K562 (cell line): ENCODE measurements at regions not wholly inside any gene's neighbourhood (a gene's known extent, or its start where the extent isn't known, plus 50 kb on each side); places are given as distances from the start of the nearest gene placed in this dataset.
A peak's percentile ranks its signal among the peaks of the same experiment; 100 is the strongest.

Experiments
- ARID1B ChIP-seq: fragments of 450-650 bp; IDR thresholded peaks from 2 replicates; pipeline ENCODE4 v1.6.1; 2016; ENCODE audit warnings: antibody characterized with exemption, mild to moderate bottlenecking, inconsistent platforms
- CBX2 ChIP-seq: fragments of 200-600 bp; sonication (generic); IDR thresholded peaks from one replicate; pipeline ENCODE4 v1.6.1; 2012; ENCODE audit warnings: mild to moderate bottlenecking, low read length, inconsistent platforms; ENCODE audit not compliant: insufficient read depth, poor library complexity, severe bottlenecking
- CREB1 ChIP-seq, 2 experiments: sonication (generic) in 1 of 2; formaldehyde crosslinking in 1 of 2; IDR thresholded peaks; 2 replicates each; pipeline versions ENCODE4 v1.6.1 to v1.8.0; 2012 to 2022; ENCODE audit warnings: inconsistent platforms in 1 of 2, mild to moderate bottlenecking in 1 of 2, missing genetic modification reagents in 1 of 2, moderate library complexity in 1 of 2
- CSDE1 ChIP-seq, 2 experiments: fragments of 450-650 bp; IDR thresholded peaks; 2 replicates each; pipeline ENCODE4 v1.6.1; 2016; ENCODE audit warnings: mild to moderate bottlenecking in 1 of 2
- DIDO1 ChIP-seq: fragments of 450-650 bp; IDR thresholded peaks from 2 replicates; pipeline ENCODE4 v1.6.1; 2016; ENCODE audit warnings: low read depth, missing biosample characterization, missing genetic modification characterization
- E2F5 ChIP-seq: sonication (generic); formaldehyde crosslinking; IDR thresholded peaks from 2 replicates; pipeline ENCODE4 v1.8.0; 2022; ENCODE audit warnings: mild to moderate bottlenecking, missing genetic modification reagents
- E4F1 ChIP-seq: fragments of 250-450 bp; sonication (Bioruptor Pico); IDR thresholded peaks from 2 replicates; pipeline ENCODE4 v1.5.0; 2021; ENCODE audit warnings: mild to moderate bottlenecking, borderline replicate concordance
- ETV6 ChIP-seq, 3 experiments: fragments of 150-350 bp in 1 of 3; sonication (generic) in 1 of 3; formaldehyde crosslinking in 1 of 3; IDR thresholded peaks; 2 replicates each; pipeline versions ENCODE4 v1.6.1 to v1.8.0; 2014 to 2022; ENCODE audit warnings: borderline replicate concordance in 2 of 3, low read depth in 2 of 3, antibody characterized with exemption in 1 of 3, low read length in 1 of 3, mild to moderate bottlenecking in 1 of 3, missing genetic modification reagents in 1 of 3
- GTF2B ChIP-seq: IDR thresholded peaks from 2 replicates; pipeline ENCODE4 v1.6.1; 2011; ENCODE audit not compliant: insufficient read length; ENCODE audit errors: extremely low read depth
- HIVEP1 ChIP-seq: fragments of 250-450 bp; sonication (Bioruptor Pico); IDR thresholded peaks from 2 replicates; pipeline ENCODE4 v1.4.0; 2020; ENCODE audit warnings: mild to moderate bottlenecking
- IRF2 ChIP-seq: sonication (generic); formaldehyde crosslinking; IDR thresholded peaks from 2 replicates; pipeline ENCODE4 v1.8.1; 2022; ENCODE audit warnings: mild to moderate bottlenecking, missing genetic modification reagents
- KLF16 ChIP-seq: IDR thresholded peaks from 2 replicates; pipeline ENCODE4 v1.6.1; 2016; ENCODE audit warnings: antibody characterized with exemption
- PCBP1 ChIP-seq: fragments of 200-400 bp; formaldehyde crosslinking; IDR thresholded peaks from 2 replicates; pipeline ENCODE4 v1.6.1; 2018; ENCODE audit warnings: mild to moderate bottlenecking, low read depth, low read length; ENCODE audit not compliant: poor library complexity, severe bottlenecking
- RCOR1 ChIP-seq, 2 experiments: IDR thresholded peaks; 2 replicates each; pipeline ENCODE4 v1.6.1; 2012; ENCODE audit warnings: low read depth in 2 of 2, low read length in 2 of 2, borderline replicate concordance in 1 of 2, improper control_type of control experiment in 1 of 2
- SPI1 ChIP-seq: IDR thresholded peaks from 2 replicates; pipeline ENCODE4 v1.6.1; 2011; ENCODE audit warnings: low read depth, low read length, control low read depth, borderline replicate concordance
- SRSF3 ChIP-seq: fragments of 200-400 bp; formaldehyde crosslinking; IDR thresholded peaks from 2 replicates; pipeline ENCODE4 v1.6.1; 2016; ENCODE audit warnings: mild to moderate bottlenecking, low read length, moderate library complexity; ENCODE audit not compliant: insufficient read depth
- TAF15 ChIP-seq: fragments of 200-400 bp; formaldehyde crosslinking; IDR thresholded peaks from 2 replicates; pipeline ENCODE4 v1.6.1; 2017; ENCODE audit warnings: mild to moderate bottlenecking, low read depth, low read length, moderate library complexity
- TAF7 ChIP-seq: fragments of 450-650 bp; IDR thresholded peaks from 2 replicates; pipeline ENCODE4 v1.6.1; 2016; ENCODE audit warnings: missing genetic modification characterization, missing compliant biosample characterization
- ZNF311 ChIP-seq: fragments of 250-450 bp; sonication (Bioruptor Pico); IDR thresholded peaks from 2 replicates; pipeline ENCODE4 v1.4.0; 2020; ENCODE audit warnings: mild to moderate bottlenecking, moderate library complexity
- ZNF444 ChIP-seq: fragments of 250-450 bp; sonication (Bioruptor Pico); IDR thresholded peaks from 2 replicates; pipeline ENCODE4 v1.4.0; 2020; ENCODE audit warnings: mild to moderate bottlenecking, moderate library complexity
- ZNF589 ChIP-seq: fragments of 200-800 bp; sonication (Bioruptor generic); IDR thresholded peaks from 2 replicates; pipeline ENCODE4 v1.6.1; 2016; ENCODE audit warnings: low read depth, missing genetic modification characterization, missing compliant biosample characterization

DNA sequence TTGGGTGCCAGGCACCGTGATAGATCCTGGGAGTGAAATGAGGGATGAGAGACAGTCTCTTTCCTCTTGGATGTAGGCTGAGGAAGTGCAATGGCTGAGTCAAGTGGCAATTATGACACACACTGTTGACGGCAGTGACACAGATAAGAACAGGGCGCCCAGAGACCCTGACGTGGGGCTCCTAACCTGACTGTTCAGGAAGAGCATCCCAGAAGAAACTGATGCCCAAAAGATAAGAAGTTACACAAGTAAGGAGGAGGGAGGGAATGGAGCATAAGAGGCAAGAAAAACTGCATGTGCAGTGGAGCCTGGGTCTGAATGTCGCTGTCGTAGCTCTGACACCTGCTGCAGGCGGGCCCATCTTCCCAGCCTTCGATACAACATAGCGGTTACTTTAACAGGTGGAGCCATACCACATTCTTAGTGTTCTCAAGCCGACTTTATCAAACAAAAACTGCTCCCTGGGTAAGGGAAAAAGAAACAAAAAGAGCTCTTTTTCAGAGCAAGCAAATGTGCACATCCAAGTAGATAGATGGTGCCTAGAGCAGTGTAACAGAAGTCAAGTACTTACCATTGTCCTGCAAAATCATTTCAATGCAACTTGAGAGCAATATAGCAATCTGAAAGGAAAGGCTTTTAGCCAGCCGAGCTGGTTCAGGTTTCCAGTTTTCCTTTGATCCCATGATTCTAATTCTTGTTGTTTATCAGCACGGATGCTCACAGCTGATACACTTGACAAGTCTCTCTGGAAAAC lies 463.9 kb upstream of the JARID2 start (continued):
- TF ChIP-seq ZNF589 (CRISPR knock-in tag) = peak; percentile 63; the same call in 1 of the 2 replicates
- no peak for TF ChIP-seq ZNF444 (CRISPR knock-in tag)
- TF ChIP-seq KLF16 = no peak
- peak in 1 of 2 experiments; percentile 79; a peak in 1 of 4 replicates for TF ChIP-seq RCOR1 (IDR thresholded peaks at IDR 0.05; ENCODE audit: borderline replicate concordance in 1 of 2, low read depth in 2 of 2, low read length in 2 of 2)
- TF ChIP-seq HIVEP1 (CRISPR knock-in tag) = no peak
- TF ChIP-seq CREB1 (IDR thresholded peaks at IDR 0.05) = no peak
- TF ChIP-seq CREB1 (CRISPR knock-in tag; IDR thresholded peaks at IDR 0.05) = no peak
- peak; percentile 75 for TF ChIP-seq ARID1B
- no peak for TF ChIP-seq CSDE1 (IDR thresholded peaks at IDR 0.05)
- no peak for TF ChIP-seq DIDO1 (tag)
- no peak for TF ChIP-seq PCBP1
- TF ChIP-seq SPI1 = peak; percentile 74; the same call in 1 of the 2 replicates
- no peak for TF ChIP-seq ZNF311
- no peak for TF ChIP-seq TAF7
- no peak for TF ChIP-seq IRF2
- TF ChIP-seq ETV6 (IDR thresholded peaks at IDR 0.05; ENCODE audit: borderline replicate concordance in 1 of 2, low read depth in 2 of 2, low read length in 1 of 2) = no peak
- TF ChIP-seq ETV6 (CRISPR knock-in tag; IDR thresholded peaks at IDR 0.05; ENCODE audit: borderline replicate concordance) = no peak
- TF ChIP-seq GTF2B = no peak
- TF ChIP-seq E2F5 (CRISPR knock-in tag) = no peak
- TF ChIP-seq E4F1 (CRISPR knock-in tag) = no peak
- no peak for TF ChIP-seq CBX2
- no peak for TF ChIP-seq SRSF3
- TF ChIP-seq TAF15 = no peak
